ENCODE measurements at regions not wholly inside any gene's neighbourhood (a gene's known extent, or its start where the extent isn't known, plus 50 kb on each side); places are given as distances from the start of the nearest gene placed in this dataset.

DNA sequence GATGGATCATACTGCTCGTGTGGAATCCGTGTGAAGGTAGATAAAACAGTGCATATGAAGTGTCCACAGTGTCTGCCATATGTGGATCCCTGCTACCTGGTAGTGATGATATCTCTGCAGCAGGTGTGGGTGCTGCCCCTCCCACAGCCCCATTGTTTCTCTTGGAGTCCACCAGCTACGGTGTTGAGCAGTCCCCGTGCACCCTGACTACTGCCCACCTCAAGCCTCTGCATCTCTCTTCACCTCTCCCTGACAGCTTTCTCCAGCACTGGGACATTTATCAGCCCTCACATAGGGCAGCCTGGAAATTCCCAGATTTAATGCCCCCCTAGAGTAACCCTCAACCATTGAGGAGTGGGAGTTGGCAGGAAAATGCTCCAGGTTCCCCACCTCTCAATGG is 244.7 kb downstream of the IRF8 start:
- DNase-seq = no peak

GRCh38 chr16:86145669-86146068 is 246.7 kb downstream of the IRF8 start:
- DNase-seq = no peak

GRCh38 chr16:86150641-86151238 is 251.8 kb downstream of the IRF8 start:
- no peak for DNase-seq

- peak in 2 of 3 donors; percentile 6 to 74 for DNase-seq
These were observed 252.4 kb downstream of the IRF8 start for GRCh38 chr16:86151239-86151851.

GRCh38 chr16:86156155-86156554 is 257.2 kb downstream of the IRF8 start:
- DNase-seq = no peak

DNA sequence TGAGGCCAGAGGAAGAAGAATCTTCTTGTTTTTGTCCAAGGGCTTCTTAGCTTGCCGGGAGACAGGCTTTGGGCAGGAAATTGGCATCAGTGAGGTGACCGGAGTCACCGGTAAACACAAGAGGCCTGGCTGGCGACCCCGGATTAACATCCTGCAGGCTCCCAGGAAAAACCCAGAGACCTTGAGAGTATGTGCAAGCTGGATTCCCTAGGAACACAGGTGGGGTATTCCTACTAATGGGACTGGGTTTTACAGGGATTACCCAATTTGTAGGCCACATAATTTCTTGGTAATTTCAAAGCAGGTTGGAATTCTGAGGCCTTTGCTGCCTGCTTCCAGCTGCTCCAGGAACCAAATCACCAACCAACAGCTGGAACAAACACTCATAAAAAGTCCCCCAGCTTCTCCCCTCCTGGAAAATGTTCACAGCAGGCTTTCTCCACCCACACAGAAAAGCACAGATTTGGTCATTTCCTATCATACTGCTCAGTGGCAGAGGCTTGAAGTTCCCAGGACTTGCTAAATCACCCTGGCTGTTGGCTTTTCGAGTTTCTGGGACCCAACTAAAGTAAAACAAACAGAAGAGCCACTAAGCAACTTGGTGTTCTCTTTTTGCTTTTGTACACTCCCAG is 258.8 kb downstream of the IRF8 start:
- DNase-seq = no peak

DNA sequence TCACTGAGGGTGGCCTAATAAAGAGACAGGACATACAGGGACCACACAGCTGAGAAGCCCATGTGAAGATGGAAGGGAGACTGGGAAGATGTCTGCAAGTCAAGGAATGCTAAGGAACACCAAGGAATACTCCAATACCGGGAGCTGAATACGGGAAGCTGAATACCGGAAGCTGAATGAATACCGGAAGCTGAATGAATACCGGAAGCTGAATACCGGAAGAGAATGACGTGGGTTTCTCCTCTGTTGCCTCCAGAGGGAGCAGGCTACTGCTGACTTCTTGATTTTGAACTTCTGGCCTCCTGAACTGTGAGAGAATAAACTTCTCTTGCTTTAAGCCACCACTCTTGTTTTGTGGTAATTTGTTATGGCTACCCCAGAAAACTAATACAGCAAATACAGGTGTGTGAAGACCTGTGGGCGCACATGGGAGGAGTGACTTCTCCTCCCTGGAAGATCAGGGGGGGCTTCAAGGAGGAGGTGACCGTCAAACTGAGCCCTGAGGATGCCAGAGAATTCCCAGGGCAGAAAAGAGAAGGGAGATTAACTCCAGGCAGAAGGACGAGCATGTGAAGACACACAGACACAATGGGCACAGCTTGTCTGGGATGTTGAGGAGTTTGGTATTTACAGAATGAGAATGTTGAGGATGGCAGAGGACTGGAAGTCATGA is 259.9 kb downstream of the IRF8 start:
- no peak for DNase-seq

DNA sequence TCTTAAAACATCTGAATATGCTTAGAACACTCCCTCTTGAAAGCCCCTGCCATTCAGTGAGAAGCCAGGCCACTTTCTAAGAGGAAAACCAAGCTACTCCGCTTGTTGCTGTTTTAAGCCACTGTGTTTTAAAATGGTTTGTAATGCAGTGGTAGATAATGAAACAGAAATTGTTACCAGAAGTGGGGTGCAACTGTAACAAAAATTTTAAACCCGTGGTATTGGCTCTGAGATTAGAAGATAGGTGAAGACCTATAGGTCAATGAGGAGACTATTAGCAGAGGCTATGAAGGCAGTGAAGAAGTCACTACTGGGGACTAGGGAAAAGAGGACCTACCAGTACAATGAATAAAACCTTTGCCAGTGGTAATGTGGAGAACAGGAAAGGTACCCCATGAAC is 266.5 kb downstream of the IRF8 start:
- no peak for DNase-seq

- DNase-seq = no peak
These were observed 267.5 kb downstream of the IRF8 start for GRCh38 chr16:86166414-86166813.

DNA sequence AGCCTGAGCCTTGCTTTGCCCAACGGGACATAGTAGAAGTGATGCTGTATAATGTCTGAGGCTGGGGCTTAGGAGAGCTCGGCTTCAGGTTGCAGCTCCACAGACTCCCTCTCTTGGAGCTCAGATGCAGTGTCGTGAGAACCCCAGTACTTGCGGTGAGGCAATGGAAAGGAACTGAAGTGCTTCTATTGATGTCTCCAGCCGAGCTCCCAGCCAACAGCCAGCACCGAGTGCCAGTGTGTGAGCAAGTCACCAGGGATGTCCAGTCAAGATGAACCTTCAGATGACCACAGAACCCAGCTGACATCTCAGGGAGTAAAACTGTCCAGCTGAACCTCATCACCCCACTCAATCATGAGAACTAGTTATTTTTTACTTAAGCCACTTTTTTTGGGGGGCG is 268.1 kb downstream of the IRF8 start:
- DNase-seq = no peak

- no peak for DNase-seq
These were observed 271.8 kb downstream of the IRF8 start for GRCh38 chr16:86170720-86171119.

- DNase-seq = no peak
These were observed 272.4 kb downstream of the IRF8 start for GRCh38 chr16:86171329-86171728.

GRCh38 chr16:86175816-86176215 is 276.9 kb downstream of the IRF8 start:
- no peak for DNase-seq

GRCh38 chr16:86176462-86176861 is 277.5 kb downstream of the IRF8 start:
- DNase-seq = no peak

GRCh38 chr16:86180244-86180643 is 281.3 kb downstream of the IRF8 start:
- DNase-seq = no peak

DNA sequence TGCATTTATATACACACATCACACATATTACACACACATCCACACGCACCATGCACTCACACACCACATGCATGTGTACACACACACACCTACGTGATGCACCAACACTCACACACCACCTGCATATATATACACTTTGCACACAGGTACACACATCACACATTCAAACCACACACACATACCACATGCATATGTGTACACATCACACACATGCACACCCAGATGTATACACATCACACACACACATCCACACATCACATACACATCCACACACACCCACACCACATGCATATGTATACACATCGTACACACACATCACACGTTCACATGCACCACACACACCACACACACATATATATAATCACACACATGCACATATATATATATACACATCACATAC is 281.8 kb downstream of the IRF8 start:
- no peak for DNase-seq

DNA sequence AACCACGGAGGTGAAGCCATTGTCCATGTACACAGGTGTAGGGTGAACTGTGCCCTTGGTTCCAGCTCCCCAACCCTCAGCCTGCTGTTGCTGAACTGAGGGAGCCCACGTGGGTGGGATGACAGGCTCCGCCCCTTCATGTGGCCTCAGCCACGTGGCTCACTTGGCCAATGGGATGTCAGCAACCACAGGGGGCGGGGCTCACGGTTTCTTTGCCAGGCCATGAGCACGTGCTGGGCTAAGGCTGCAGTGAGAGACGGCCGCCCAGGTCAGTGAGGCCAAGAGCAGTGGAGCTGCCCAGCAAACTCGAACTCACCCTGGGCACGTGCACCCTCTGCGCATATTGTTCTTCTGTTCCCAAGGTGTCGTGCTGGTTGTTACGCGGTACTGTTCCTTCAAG is 282.6 kb downstream of the IRF8 start:
- DNase-seq = no peak

DNA sequence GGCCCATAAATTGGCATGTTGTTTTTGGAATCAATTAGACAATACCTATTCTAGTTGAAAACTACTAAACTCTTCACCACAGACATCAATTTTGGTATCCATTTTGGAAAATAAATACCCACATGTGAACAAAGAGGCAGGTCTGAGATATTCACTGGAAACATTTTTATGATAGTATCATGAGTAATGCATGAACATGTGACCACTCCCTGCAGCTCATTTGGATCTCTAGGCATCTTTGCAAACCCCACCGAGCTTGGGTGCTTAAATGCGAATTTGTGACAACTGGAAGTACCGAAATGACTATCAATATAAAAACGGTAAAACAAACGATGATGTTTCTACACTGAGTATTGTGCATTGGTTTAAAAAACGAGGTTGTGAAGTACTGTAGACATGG is 285.2 kb downstream of the IRF8 start:
- no peak for DNase-seq

- DNase-seq = no peak
These were observed 286.1 kb downstream of the IRF8 start for GRCh38 chr16:86185089-86185488.

- DNase-seq = no peak
These were observed 287.4 kb downstream of the IRF8 start for GRCh38 chr16:86186313-86186712.

DNA sequence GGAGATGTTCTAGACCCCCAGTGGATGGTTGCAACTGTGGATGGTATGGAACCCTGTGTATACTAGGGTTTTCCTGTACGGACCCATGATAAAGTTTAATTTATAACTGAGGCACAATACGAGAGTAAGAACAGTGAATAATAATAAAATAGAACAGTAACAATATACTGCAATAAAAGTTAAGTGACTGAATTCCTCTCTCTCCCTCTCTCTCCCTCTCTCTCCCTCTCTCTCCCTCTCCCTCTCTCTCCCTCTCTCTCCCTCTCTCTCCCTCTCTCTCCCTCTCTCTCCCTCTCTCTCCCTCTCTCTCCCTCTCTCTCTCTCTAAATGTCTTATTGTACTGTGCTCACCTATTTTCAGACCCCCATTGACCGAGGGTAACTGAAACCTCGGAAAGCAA is 291.0 kb downstream of the IRF8 start:
- no peak for DNase-seq

DNA sequence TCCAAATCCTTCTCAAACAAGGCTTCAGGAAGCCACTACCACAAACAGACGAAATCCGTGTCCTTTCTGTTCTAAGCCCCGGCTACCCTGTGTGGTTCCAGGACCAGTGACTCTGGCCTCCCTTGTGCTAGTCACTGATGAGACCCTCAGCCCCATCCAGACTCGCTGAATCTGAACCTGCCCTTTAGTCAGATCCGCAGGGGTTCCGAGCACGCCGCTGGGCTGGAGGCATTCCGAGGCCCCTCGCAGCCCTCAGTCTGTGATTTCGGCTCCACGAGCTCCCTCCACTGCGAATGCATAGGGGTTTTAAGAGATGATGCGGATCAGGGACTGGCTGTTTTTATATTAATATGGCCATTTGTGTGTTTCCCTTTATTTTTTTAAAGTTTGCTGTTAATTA is 292.7 kb downstream of the IRF8 start:
- DNase-seq = no peak

DNA sequence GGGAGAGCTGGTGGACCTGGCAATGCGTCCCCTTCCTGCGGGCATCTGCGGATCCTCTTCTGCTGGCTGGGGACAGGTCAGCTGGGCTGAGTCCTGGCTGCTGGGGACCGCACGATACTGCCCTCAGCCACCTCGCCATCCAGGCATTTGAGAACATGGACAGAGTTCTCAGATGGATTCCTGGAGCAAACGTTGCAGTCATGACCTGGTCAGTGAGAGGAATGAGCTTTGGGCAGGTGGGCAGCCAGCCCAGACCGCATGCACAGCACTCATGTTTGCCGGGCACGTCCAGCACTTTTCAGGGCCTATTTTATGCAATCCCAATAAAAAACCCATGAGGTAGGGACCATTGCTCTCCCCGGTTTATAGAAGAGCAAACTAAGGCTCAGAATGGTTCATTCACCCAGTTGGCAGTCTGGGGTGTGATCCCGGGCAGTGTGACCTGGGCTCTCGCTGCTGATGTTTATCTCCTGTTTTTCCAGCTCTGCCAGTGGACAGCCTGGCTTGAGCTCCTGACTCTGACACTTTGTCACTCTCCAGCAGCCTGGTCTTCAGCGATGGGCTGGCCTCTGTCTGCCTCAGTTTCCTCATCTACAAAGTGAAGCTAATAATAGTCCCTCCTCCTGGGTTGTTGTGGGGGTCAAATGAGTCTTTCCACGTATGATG is 294.7 kb downstream of the IRF8 start:
- no peak for DNase-seq

All from muscle of back (tissue), 3 donors.